ENCODE measurements at regions not wholly inside any gene's neighbourhood (a gene's known extent, or its start where the extent isn't known, plus 50 kb on each side); places are given as distances from the start of the nearest gene placed in this dataset.

- H3K9ac ChIP-seq (ENCODE audit: control insufficient read depth, insufficient read depth, low read length) = no peak overlapping the region
- DNase-seq (ENCODE audit: low read depth, low spot score) = no peak
- no TSS peak for BruUV-seq (replicated peaks)
- H4K20me1 ChIP-seq (ENCODE audit: control insufficient read depth, insufficient read depth) = no peaks in the 10 kb centered on the region
- SMC1A ChIA-PET (ENCODE audit: uncharacterized antibody, unreplicated experiment) = no interaction called here
- FAIRE-seq = no peak
- no peaks in the 10 kb centered on the region for H3K79me2 ChIP-seq (ENCODE audit: control insufficient read depth, insufficient read depth, low read length)
- intact Hi-C loops (cut with micrococcal nuclease; ENCODE audit: unreplicated experiment) (no loop called here), in situ Hi-C loops (cut with MboI) (no loop called here)
- H3K27me3 ChIP-seq (replicated peaks in 1 of 2; ENCODE audit: control insufficient read depth in 2 of 2, insufficient read depth in 2 of 2, low read length in 1 of 2) = no peaks in the 10 kb centered on the region
- 13% methylated on average over 4 of the region's 4 CpGs for WGBS (ENCODE audit: insufficient coverage, insufficient replicate concordance, low lambda C conversion rate, missing lambda C conversion rate)
- RAD21 ChIA-PET (ENCODE audit: unreplicated experiment) = no interaction called here
- no peak overlapping the region for H3K4me2 ChIP-seq (ENCODE audit: control insufficient read depth, insufficient read depth)
- no peak overlapping the region for H3K27ac ChIP-seq (ENCODE audit: control insufficient read depth, insufficient read depth)
- no peaks in the 10 kb centered on the region for H3K9me3 ChIP-seq (replicated peaks; ENCODE audit: control insufficient read depth, insufficient read depth, low read length)
- ATAC-seq = no peak
- TF ChIP-seq HDAC2 (IDR thresholded peaks at IDR 0.05) (no peak), NR2C1 (IDR thresholded peaks at IDR 0.05) (no peak), E2F8 (IDR thresholded peaks at IDR 0.05; ENCODE audit: low read depth, partially characterized antibody) (no peak), IRF5 (IDR thresholded peaks at IDR 0.05; ENCODE audit: borderline replicate concordance) (no peak), SMAD1 (IDR thresholded peaks at IDR 0.05; ENCODE audit: low read depth, partially characterized antibody) (no peak), EED (IDR thresholded peaks at IDR 0.05; ENCODE audit: low read depth) (no peak), ELK1 (IDR thresholded peaks at IDR 0.05; ENCODE audit: low read depth, low read length) (no peak), BRCA1 (IDR thresholded peaks at IDR 0.05; ENCODE audit: low read depth, low read length) (no peak), MLLT1 (IDR thresholded peaks at IDR 0.05) (no peak), SREBF1 (IDR thresholded peaks at IDR 0.05; ENCODE audit: low read length) (no peak)
- TF ChIP-seq, protein P1, sequence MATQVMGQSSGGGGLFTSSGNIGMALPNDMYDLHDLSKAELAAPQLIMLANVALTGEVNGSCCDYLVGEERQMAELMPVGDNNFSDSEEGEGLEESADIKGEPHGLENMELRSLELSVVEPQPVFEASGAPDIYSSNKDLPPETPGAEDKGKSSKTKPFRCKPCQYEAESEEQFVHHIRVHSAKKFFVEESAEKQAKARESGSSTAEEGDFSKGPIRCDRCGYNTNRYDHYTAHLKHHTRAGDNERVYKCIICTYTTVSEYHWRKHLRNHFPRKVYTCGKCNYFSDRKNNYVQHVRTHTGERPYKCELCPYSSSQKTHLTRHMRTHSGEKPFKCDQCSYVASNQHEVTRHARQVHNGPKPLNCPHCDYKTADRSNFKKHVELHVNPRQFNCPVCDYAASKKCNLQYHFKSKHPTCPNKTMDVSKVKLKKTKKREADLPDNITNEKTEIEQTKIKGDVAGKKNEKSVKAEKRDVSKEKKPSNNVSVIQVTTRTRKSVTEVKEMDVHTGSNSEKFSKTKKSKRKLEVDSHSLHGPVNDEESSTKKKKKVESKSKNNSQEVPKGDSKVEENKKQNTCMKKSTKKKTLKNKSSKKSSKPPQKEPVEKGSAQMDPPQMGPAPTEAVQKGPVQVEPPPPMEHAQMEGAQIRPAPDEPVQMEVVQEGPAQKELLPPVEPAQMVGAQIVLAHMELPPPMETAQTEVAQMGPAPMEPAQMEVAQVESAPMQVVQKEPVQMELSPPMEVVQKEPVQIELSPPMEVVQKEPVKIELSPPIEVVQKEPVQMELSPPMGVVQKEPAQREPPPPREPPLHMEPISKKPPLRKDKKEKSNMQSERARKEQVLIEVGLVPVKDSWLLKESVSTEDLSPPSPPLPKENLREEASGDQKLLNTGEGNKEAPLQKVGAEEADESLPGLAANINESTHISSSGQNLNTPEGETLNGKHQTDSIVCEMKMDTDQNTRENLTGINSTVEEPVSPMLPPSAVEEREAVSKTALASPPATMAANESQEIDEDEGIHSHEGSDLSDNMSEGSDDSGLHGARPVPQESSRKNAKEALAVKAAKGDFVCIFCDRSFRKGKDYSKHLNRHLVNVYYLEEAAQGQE (IDR thresholded peaks at IDR 0.05; ENCODE audit: low read depth, low read length) = no peak
- POLR2A ChIA-PET = no interaction called here
- H2AFZ ChIP-seq (ENCODE audit: control insufficient read depth, low read depth, low read length) = no peak overlapping the region
- no peaks in the 10 kb centered on the region for H3K4me1 ChIP-seq (ENCODE audit: control insufficient read depth, insufficient read depth, low read length)
- no peaks in the 10 kb centered on the region for H3K36me3 ChIP-seq (ENCODE audit: control insufficient read depth in 2 of 2, insufficient read depth in 2 of 2, low read length in 1 of 2)
- CTCF ChIA-PET = no interaction called here
- H3K4me3 ChIP-seq = no peak overlapping the region
Observed at GRCh38 chr2:67922080-67922785, 140.6 kb downstream of the C1D start.

Measured in GM12878 (cell line).